ENCODE measurements at regions not wholly inside any gene's neighbourhood (a gene's known extent, or its start where the extent isn't known, plus 50 kb on each side); places are given as distances from the start of the nearest gene placed in this dataset.

- no peak for TF ChIP-seq NFIC (IDR thresholded peaks at IDR 0.05)
- TF ChIP-seq TAF1 (IDR thresholded peaks at IDR 0.05; ENCODE audit: low read depth), result no peak
- no peak for TF ChIP-seq EP300 (IDR thresholded peaks at IDR 0.05; ENCODE audit: borderline replicate concordance)
- no peak for TF ChIP-seq ZBTB7A (IDR thresholded peaks at IDR 0.05; ENCODE audit: low read depth)
- no peak for TF ChIP-seq REST (IDR thresholded peaks at IDR 0.05; ENCODE audit: low read depth)
- TF ChIP-seq CEBPB (IDR thresholded peaks at IDR 0.05), result no peak
- TF ChIP-seq, protein P1, sequence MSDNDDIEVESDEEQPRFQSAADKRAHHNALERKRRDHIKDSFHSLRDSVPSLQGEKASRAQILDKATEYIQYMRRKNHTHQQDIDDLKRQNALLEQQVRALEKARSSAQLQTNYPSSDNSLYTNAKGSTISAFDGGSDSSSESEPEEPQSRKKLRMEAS (IDR thresholded peaks at IDR 0.05), result no peak
- TF ChIP-seq, protein P2, sequence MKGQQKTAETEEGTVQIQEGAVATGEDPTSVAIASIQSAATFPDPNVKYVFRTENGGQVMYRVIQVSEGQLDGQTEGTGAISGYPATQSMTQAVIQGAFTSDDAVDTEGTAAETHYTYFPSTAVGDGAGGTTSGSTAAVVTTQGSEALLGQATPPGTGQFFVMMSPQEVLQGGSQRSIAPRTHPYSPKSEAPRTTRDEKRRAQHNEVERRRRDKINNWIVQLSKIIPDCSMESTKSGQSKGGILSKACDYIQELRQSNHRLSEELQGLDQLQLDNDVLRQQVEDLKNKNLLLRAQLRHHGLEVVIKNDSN (IDR thresholded peaks at IDR 0.05), result no peak
- no peak for TF ChIP-seq FOXM1 (IDR thresholded peaks at IDR 0.05; ENCODE audit: borderline replicate concordance, low read depth)
- TF ChIP-seq CREB1 (IDR thresholded peaks at IDR 0.05; ENCODE audit: low read depth), result no peak
- TF ChIP-seq YY1 (IDR thresholded peaks at IDR 0.05; ENCODE audit: low read depth), result no peak
- no peak for TF ChIP-seq TCF12 (IDR thresholded peaks at IDR 0.05; ENCODE audit: low read depth)
- no peak for TF ChIP-seq TEAD4 (IDR thresholded peaks at IDR 0.05)
- no peak for TF ChIP-seq EGR1 (IDR thresholded peaks at IDR 0.05)
Observed at GRCh38 chr4:34628471-34628870, 1615.8 kb downstream of the ARAP2 start.
